ENCODE measurements at regions not wholly inside any gene's neighbourhood (a gene's known extent, or its start where the extent isn't known, plus 50 kb on each side); places are given as distances from the start of the nearest gene placed in this dataset.

GRCh38 chr2:215712871-215713790 lies 277.3 kb upstream of the FN1 start:
- Histone ChIP-seq H3K9me2 (ENCODE audit: low read depth, low read length) (no peaks in the 10 kb centered on the region), H3K4me2 (ENCODE audit: low read length) (no peak overlapping the region), H3K4me1 (ENCODE audit: insufficient read depth, low read length, severe bottlenecking) (no peaks in the 10 kb centered on the region), H3K27ac (ENCODE audit: low read depth, low read length, poor library complexity, severe bottlenecking) (no peak overlapping the region), H3K36me3 (ENCODE audit: insufficient read depth, low read length) (no peaks in the 10 kb centered on the region), H4K20me1 (ENCODE audit: insufficient read depth, low read length) (no peaks in the 10 kb centered on the region), H3K4me3 (ENCODE audit: low read depth, low read length, poor library complexity, severe bottlenecking) (no peak overlapping the region), H3F3A (ENCODE audit: insufficient read depth, low read length) (no peaks in the 10 kb centered on the region), H3K9ac (ENCODE audit: low read length) (no peak overlapping the region), H3K27me3 (ENCODE audit: insufficient read depth, low read length) (no peaks in the 10 kb centered on the region), H3K79me2 (ENCODE audit: insufficient read depth, low read length) (no peaks in the 10 kb centered on the region), H3K9me3 (ENCODE audit: low read length) (no peaks in the 10 kb centered on the region), H2AFZ (ENCODE audit: low read length) (no peak overlapping the region)
- TF ChIP-seq, protein P1, sequence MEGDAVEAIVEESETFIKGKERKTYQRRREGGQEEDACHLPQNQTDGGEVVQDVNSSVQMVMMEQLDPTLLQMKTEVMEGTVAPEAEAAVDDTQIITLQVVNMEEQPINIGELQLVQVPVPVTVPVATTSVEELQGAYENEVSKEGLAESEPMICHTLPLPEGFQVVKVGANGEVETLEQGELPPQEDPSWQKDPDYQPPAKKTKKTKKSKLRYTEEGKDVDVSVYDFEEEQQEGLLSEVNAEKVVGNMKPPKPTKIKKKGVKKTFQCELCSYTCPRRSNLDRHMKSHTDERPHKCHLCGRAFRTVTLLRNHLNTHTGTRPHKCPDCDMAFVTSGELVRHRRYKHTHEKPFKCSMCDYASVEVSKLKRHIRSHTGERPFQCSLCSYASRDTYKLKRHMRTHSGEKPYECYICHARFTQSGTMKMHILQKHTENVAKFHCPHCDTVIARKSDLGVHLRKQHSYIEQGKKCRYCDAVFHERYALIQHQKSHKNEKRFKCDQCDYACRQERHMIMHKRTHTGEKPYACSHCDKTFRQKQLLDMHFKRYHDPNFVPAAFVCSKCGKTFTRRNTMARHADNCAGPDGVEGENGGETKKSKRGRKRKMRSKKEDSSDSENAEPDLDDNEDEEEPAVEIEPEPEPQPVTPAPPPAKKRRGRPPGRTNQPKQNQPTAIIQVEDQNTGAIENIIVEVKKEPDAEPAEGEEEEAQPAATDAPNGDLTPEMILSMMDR (IDR thresholded peaks at IDR 0.05; ENCODE audit: low read length), result no peak
- TF ChIP-seq EZH2 (IDR thresholded peaks at IDR 0.05; ENCODE audit: borderline replicate concordance, low read length), result no peak

GRCh38 chr2:215712219-215712868 lies 276.5 kb upstream of the FN1 start:
- no peak overlapping the region for H2AFZ ChIP-seq (ENCODE audit: low read length)
- no peak overlapping the region for H3K9ac ChIP-seq (ENCODE audit: low read length)
- H3K27ac ChIP-seq (ENCODE audit: low read depth, low read length, poor library complexity, severe bottlenecking), result no peak overlapping the region
- H3F3A ChIP-seq (ENCODE audit: insufficient read depth, low read length), result no peaks in the 10 kb centered on the region
- H3K4me3 ChIP-seq (ENCODE audit: low read depth, low read length, poor library complexity, severe bottlenecking), result no peak overlapping the region
- H3K79me2 ChIP-seq (ENCODE audit: insufficient read depth, low read length), result no peaks in the 10 kb centered on the region
- TF ChIP-seq, protein P1 (IDR thresholded peaks at IDR 0.05; ENCODE audit: low read length), result no peak
- TF ChIP-seq EZH2 (IDR thresholded peaks at IDR 0.05; ENCODE audit: borderline replicate concordance, low read length), result no peak
- H3K27me3 ChIP-seq (ENCODE audit: insufficient read depth, low read length), result no peaks in the 10 kb centered on the region
- H3K36me3 ChIP-seq (ENCODE audit: insufficient read depth, low read length), result no peaks in the 10 kb centered on the region
- no peaks in the 10 kb centered on the region for H3K4me1 ChIP-seq (ENCODE audit: insufficient read depth, low read length, severe bottlenecking)
- H3K9me2 ChIP-seq (ENCODE audit: low read depth, low read length), result no peaks in the 10 kb centered on the region
- H3K9me3 ChIP-seq (ENCODE audit: low read length), result no peaks in the 10 kb centered on the region
- H3K4me2 ChIP-seq (ENCODE audit: low read length), result no peak overlapping the region
- H4K20me1 ChIP-seq (ENCODE audit: insufficient read depth, low read length), result no peaks in the 10 kb centered on the region

- Histone ChIP-seq H2AFZ (ENCODE audit: low read length) (no peak overlapping the region), H3K4me1 (ENCODE audit: insufficient read depth, low read length, severe bottlenecking) (no peaks in the 10 kb centered on the region), H3K27ac (ENCODE audit: low read depth, low read length, poor library complexity, severe bottlenecking) (no peak overlapping the region), H3K79me2 (ENCODE audit: insufficient read depth, low read length) (no peaks in the 10 kb centered on the region), H3K4me2 (ENCODE audit: low read length) (no peak overlapping the region), H3K36me3 (ENCODE audit: insufficient read depth, low read length) (no peaks in the 10 kb centered on the region), H4K20me1 (ENCODE audit: insufficient read depth, low read length) (no peaks in the 10 kb centered on the region), H3K4me3 (ENCODE audit: low read depth, low read length, poor library complexity, severe bottlenecking) (no peak overlapping the region), H3K9me3 (ENCODE audit: low read length) (no peaks in the 10 kb centered on the region), H3K9me2 (ENCODE audit: low read depth, low read length) (no peaks in the 10 kb centered on the region), H3F3A (ENCODE audit: insufficient read depth, low read length) (no peaks in the 10 kb centered on the region), H3K27me3 (ENCODE audit: insufficient read depth, low read length) (no peaks in the 10 kb centered on the region), H3K9ac (ENCODE audit: low read length) (no peak overlapping the region)
- TF ChIP-seq EZH2 (IDR thresholded peaks at IDR 0.05; ENCODE audit: borderline replicate concordance, low read length), result no peak
- TF ChIP-seq, protein P1 (IDR thresholded peaks at IDR 0.05; ENCODE audit: low read length), result no peak
These were observed 275.7 kb upstream of the FN1 start for GRCh38 chr2:215711471-215712034.
